Esophagus (tissue), 2 donors: ENCODE measurements at regions not wholly inside any gene's neighbourhood (a gene's known extent, or its start where the extent isn't known, plus 50 kb on each side); places are given as distances from the start of the nearest gene placed in this dataset.

Experiments
- H3K27ac ChIP-seq, 2 donors: one replicate each; pipeline ENCODE4 v1.5.1; 2013; ENCODE audit warnings: low read depth in 2 of 2, mild to moderate bottlenecking in 2 of 2, inconsistent platforms in 1 of 2, low read length in 1 of 2, moderate library complexity in 1 of 2
- H3K27me3 ChIP-seq, 2 donors: one replicate each; pipeline ENCODE4 v1.6.1; 2013; ENCODE audit warnings: low read length in 2 of 2, control low read depth in 1 of 2, mild to moderate bottlenecking in 1 of 2; ENCODE audit not compliant: insufficient read depth in 2 of 2, control insufficient read depth in 1 of 2
- H3K36me3 ChIP-seq, 2 donors: one replicate each; pipeline ENCODE4 v1.6.1; 2013; ENCODE audit warnings: low read length in 1 of 2; ENCODE audit not compliant: control insufficient read depth in 2 of 2, insufficient read depth in 2 of 2
- H3K4me1 ChIP-seq, 2 donors: one replicate each; pipeline ENCODE4 v1.6.1; 2013; ENCODE audit warnings: low read length in 1 of 2; ENCODE audit not compliant: control insufficient read depth in 2 of 2, insufficient read depth in 2 of 2
- H3K4me3 ChIP-seq, 2 donors: one replicate each; pipeline ENCODE4 v1.5.1; 2013; ENCODE audit warnings: low read length in 2 of 2, mild to moderate bottlenecking in 2 of 2, low read depth in 1 of 2, moderate library complexity in 1 of 2
- H3K9me3 ChIP-seq, 2 donors: one replicate each; pipeline ENCODE4 v1.6.1; 2013; ENCODE audit warnings: mild to moderate bottlenecking in 2 of 2, low read depth in 1 of 2, low read length in 1 of 2, moderate library complexity in 1 of 2; ENCODE audit not compliant: control insufficient read depth in 2 of 2, insufficient read depth in 1 of 2
- whole genome bisulfite sequencing, 2 donors: extraction: QIAGEN DNeasy Blood & Tissue Kit; methylation state at CpG; one replicate each; pipeline ENCODE4 v1.1.7; 2013; 5-methylcytosine and 5-hydroxymethylcytosine counted together
- donor health status: healthy with polysubstance abuse.
- donor health status: Bipolar disorder and iron deficiency.

DNA sequence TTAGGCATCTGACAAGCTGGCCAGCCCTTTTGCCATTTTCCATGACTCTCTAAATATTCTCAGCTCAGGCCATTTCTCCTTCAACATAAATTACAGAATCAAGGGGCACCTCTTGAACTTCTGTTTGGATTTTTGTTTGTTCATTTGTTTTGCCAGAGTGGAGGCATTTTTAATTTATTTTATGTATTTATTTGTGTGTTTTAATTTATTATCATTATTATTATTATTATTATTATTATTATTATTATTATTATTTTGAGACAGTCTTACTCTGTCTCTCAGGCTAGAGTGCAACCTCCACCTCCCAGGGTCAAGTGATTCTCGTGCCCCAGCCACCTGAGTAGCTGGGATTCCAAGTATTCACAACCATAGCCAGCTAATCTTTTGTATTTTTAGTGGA, 1578.0 kb downstream of the CDH8 start:
- Histone ChIP-seq H3K27me3 (no peaks in the 10 kb centered on the region), H3K36me3 (no peaks in the 10 kb centered on the region), H3K4me3 (no peak overlapping the region), H3K4me1 (no peaks in the 10 kb centered on the region), H3K9me3 (no peaks in the 10 kb centered on the region), H3K27ac (no peak overlapping the region)
- WGBS, 2 donors, result 14 to 28% methylated on average over 1 of the region's 1 CpG

DNA sequence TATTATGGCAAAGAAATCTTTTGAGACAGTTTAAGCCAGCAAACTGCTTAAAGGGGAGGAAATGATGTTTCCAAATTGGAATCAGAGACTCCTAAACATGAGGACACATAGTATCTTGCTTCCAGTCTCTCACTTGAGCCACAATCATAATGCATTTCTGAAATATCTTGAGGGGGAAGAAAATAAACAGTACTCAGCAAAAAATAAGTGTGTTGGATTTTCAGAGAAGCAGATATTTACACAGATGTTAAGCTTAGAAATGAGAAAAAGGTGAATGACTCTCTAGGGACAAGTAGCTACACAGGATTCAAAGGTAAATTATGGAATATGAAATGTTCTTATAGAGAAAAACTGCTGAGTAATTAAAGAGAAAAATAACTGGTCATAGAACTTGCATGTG, 1583.6 kb downstream of the CDH8 start:
- Histone ChIP-seq H3K27me3 (no peaks in the 10 kb centered on the region), H3K4me3 (no peak overlapping the region), H3K4me1 (no peaks in the 10 kb centered on the region), H3K36me3 (no peaks in the 10 kb centered on the region), H3K9me3 (no peaks in the 10 kb centered on the region), H3K27ac (no peak overlapping the region)

DNA sequence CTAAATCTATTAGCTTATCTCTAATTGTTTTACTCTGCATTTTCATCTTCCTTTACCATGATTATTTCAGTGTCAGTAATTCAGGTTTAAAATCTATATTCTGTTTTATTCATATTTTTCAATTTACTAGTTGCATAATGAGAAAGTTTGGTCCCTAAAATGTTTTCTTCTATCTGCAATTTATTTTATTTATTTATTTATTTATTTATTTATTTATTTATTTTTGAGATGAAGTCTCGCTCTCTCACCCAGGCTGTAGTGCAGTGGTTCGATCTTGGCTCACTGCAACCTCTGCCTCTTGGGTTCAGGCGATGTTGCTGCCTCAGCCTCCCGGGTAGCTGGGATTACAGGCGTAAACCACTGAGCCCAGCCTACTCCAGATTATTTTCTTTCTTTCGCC, 1597.3 kb downstream of the CDH8 start:
- 82 to 86% methylated on average over 6 of the region's 6 CpGs for WGBS, 2 donors
- no peak overlapping the region for H3K4me3 ChIP-seq
- H3K36me3 ChIP-seq, result no peaks in the 10 kb centered on the region
- peaks cover 0 to 2% of the 10 kb centered on the region in 2 donors for H3K9me3 ChIP-seq
- H3K4me1 ChIP-seq, result no peaks in the 10 kb centered on the region
- H3K27ac ChIP-seq, result no peak overlapping the region
- H3K27me3 ChIP-seq, result no peaks in the 10 kb centered on the region

DNA sequence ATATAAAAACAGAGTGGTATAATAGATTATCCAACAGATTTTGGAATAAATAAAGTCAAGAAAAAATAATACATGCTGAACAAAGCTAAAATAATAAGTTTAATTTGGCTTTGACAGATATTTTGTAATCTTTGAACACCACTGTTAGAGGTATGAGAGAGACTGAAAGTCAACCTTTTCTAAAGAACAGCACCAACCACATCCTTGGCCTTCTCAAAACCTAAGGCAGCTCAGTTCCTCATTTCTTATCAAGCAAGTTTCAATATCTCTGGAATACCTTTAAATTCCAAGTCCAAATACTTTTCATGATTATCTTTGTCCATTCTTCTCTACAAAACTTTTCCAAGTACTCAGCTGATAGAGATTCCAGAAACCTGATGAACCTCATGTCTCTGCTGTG, 1603.8 kb downstream of the CDH8 start:
- Histone ChIP-seq H3K27ac (no peak overlapping the region), H3K9me3 (peaks cover 0 to 2% of the 10 kb centered on the region in 2 donors), H3K27me3 (no peaks in the 10 kb centered on the region), H3K4me3 (no peak overlapping the region), H3K36me3 (no peaks in the 10 kb centered on the region), H3K4me1 (no peaks in the 10 kb centered on the region)

DNA sequence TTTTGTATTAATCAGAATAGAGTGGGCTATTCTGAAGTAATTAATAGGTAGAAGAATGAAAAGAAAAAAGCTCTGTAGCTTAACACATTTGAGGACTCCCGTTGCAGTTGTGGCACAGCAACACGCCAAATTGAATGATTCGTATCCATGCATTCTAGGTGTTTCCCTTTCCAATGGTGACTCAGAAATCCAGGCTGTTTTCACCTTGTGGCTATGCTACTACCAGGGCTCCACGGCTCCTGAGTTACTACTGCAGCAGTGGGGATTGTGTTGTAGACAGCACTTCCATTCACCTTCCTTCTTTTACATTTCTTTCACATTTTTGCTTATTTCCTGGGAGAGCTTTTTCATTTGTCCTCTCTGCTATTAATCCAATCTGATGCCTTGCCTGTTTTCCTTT, 1616.4 kb downstream of the CDH8 start:
- 71 to 74% methylated on average over 4 of the region's 4 CpGs for WGBS, 2 donors
- H3K27ac ChIP-seq, result no peak overlapping the region
- no peaks in the 10 kb centered on the region for H3K4me1 ChIP-seq
- no peak overlapping the region for H3K4me3 ChIP-seq
- H3K27me3 ChIP-seq, result no peaks in the 10 kb centered on the region
- no peaks in the 10 kb centered on the region for H3K36me3 ChIP-seq
- no peaks in the 10 kb centered on the region for H3K9me3 ChIP-seq

DNA sequence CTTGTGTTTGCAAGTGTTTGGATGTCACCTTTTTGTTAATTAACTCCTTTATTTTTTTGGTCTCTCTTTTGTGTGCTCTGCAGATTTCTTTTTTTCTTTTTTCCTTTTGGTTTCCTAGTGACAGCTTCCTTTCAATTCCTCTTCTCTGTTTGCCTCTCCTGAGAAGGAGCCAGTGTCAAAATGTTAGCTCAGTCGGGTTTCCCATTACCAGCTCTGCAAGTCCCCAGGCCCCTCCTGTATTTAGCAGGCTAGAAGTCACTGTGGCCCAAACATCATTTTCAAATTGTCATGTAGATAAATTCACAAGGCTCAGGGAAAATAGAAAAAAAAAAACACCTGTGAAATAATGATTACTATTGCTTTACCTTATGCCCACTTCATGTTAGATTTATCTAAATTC, 1621.6 kb downstream of the CDH8 start:
- H3K4me3 ChIP-seq, result no peak overlapping the region
- H3K9me3 ChIP-seq, result no peaks in the 10 kb centered on the region
- no peaks in the 10 kb centered on the region for H3K4me1 ChIP-seq
- no peaks in the 10 kb centered on the region for H3K27me3 ChIP-seq
- H3K27ac ChIP-seq, result no peak overlapping the region
- no peaks in the 10 kb centered on the region for H3K36me3 ChIP-seq
- WGBS, 2 donors, result 11 to 26% methylated on average over 1 of the region's 1 CpG

DNA sequence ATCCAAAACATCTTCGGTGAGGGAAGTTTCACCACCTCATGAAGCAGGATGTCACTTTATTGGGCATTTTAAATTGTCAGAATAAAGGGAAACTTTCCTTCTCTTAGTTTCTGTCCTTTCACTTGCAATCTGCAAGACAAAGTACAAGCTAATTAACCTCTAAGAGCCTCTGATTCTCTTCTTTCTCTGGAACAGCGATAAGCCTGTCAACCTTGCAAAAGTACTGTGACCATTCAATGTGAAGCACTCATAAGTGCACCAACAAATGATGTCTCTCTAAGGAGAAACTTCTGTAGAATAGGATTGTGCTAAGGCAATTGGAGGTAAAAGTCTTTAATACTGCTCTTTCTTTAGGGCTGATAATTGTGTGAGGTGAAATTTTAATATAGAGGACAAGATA, 1622.3 kb downstream of the CDH8 start:
- H3K4me3 ChIP-seq, result no peak overlapping the region
- no peaks in the 10 kb centered on the region for H3K4me1 ChIP-seq
- 65 to 73% methylated on average over 2 of the region's 2 CpGs for WGBS, 2 donors
- no peaks in the 10 kb centered on the region for H3K36me3 ChIP-seq
- H3K27me3 ChIP-seq, result no peaks in the 10 kb centered on the region
- no peak overlapping the region for H3K27ac ChIP-seq
- H3K9me3 ChIP-seq, result no peaks in the 10 kb centered on the region

DNA sequence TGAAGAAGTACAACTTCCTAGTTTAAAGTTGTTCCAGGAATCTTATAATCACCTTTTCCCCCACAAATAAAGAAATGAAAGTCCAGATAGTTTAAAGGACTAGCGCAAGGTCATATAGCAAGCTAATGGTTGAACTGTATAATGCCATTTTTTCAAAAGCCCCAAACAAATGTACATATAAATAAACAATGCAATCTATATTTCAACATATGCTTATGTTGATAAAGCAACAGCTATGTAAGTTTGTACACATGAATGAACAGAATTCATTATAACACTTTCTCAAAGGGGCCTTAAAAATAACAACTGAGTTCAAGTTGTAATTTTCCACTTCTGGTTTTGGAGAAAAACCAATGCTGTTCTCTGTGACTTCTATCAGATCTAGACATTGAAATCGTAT, 1628.6 kb downstream of the CDH8 start:
- no peaks in the 10 kb centered on the region for H3K9me3 ChIP-seq
- H3K4me3 ChIP-seq, result no peak overlapping the region
- no peak overlapping the region for H3K27ac ChIP-seq
- 68 to 84% methylated on average over 2 of the region's 2 CpGs for WGBS, 2 donors
- no peaks in the 10 kb centered on the region for H3K36me3 ChIP-seq
- no peaks in the 10 kb centered on the region for H3K27me3 ChIP-seq
- H3K4me1 ChIP-seq, result no peaks in the 10 kb centered on the region

DNA sequence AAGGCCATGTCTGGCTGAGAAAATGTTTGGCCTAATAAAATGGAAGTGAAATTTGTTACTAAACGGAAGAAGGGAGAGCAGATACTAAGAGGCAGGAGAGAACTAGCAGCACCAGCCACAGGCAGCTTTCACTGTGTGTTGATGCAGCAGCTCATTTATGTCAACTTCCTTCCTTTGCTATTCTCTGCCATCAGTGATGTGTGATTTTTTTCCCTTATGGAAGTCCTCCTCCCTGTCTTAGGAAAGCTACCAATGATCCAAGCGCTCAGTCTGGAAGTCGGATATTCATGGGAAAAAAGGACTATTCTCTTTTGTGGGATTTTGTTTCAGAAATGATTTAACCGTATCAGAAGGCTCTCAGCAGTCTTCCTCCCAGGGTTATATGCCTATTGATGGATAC, 1629.2 kb downstream of the CDH8 start:
- 69 to 70% methylated on average over 4 of the region's 4 CpGs for WGBS, 2 donors
- Histone ChIP-seq H3K36me3 (no peaks in the 10 kb centered on the region), H3K27ac (no peak overlapping the region), H3K9me3 (no peaks in the 10 kb centered on the region), H3K4me3 (no peak overlapping the region), H3K27me3 (no peaks in the 10 kb centered on the region), H3K4me1 (no peaks in the 10 kb centered on the region)

DNA sequence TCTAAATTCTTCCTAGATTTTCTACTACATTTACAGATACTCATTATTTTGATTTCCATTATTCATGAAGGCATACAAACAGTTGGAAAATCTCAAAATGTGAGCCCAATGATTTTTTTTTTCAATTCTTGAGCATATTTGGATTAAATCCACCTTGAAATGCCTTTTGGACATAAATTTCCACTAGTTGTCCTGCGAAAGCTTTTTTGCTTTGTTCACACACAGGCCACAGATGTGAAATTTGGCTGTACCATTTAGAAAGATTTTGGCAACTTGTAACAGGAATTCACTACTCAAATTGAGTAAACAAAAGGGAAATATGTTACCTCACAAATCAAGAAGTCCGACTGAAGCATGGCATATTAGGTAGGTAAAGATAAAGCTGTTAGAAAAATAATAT, 1631.0 kb downstream of the CDH8 start:
- no peak overlapping the region for H3K4me3 ChIP-seq
- no peaks in the 10 kb centered on the region for H3K9me3 ChIP-seq
- no peak overlapping the region for H3K27ac ChIP-seq
- no peaks in the 10 kb centered on the region for H3K27me3 ChIP-seq
- no peaks in the 10 kb centered on the region for H3K36me3 ChIP-seq
- 39 to 55% methylated on average over 2 of the region's 2 CpGs for WGBS, 2 donors
- no peaks in the 10 kb centered on the region for H3K4me1 ChIP-seq
